ENCODE measurements at regions not wholly inside any gene's neighbourhood (a gene's known extent, or its start where the extent isn't known, plus 50 kb on each side); places are given as distances from the start of the nearest gene placed in this dataset.

GRCh38 chr5:144742361-144742760, 571.7 kb downstream of the KCTD16 start:
- ATAC-seq = no peak
- TF ChIP-seq CSDC2 (CRISPR knock-in tag; IDR thresholded peaks at IDR 0.05) = no peak
- TF ChIP-seq ZC3H10 (CRISPR knock-in tag; IDR thresholded peaks at IDR 0.05) = no peak

- TF ChIP-seq ISL1 (CRISPR knock-in tag; IDR thresholded peaks at IDR 0.05) (no peak), ZNF8 (CRISPR knock-in tag; IDR thresholded peaks at IDR 0.05) (no peak), POU6F1 (CRISPR knock-in tag; IDR thresholded peaks at IDR 0.05; ENCODE audit: borderline replicate concordance, low read depth) (no peak), ZFP30 (CRISPR knock-in tag; IDR thresholded peaks at IDR 0.05) (no peak)
- no peak for ATAC-seq
Observed at GRCh38 chr5:144731786-144732185, 561.1 kb downstream of the KCTD16 start.

- TF ChIP-seq ZFP30 (CRISPR knock-in tag; IDR thresholded peaks at IDR 0.05) (no peak), ZFP3 (CRISPR knock-in tag; IDR thresholded peaks at IDR 0.05) (no peak), ARNTL (CRISPR knock-in tag; IDR thresholded peaks at IDR 0.05; ENCODE audit: borderline replicate concordance, low read depth) (no peak), ESRRG (CRISPR knock-in tag; IDR thresholded peaks at IDR 0.05) (no peak)
- ATAC-seq = no peak
Observed at GRCh38 chr5:144712090-144712489, 541.4 kb downstream of the KCTD16 start.

GRCh38 chr5:144711172-144711571, 540.5 kb downstream of the KCTD16 start:
- TF ChIP-seq POU6F1 (CRISPR knock-in tag; IDR thresholded peaks at IDR 0.05; ENCODE audit: borderline replicate concordance, low read depth) (no peak), TSHZ2 (CRISPR knock-in tag; IDR thresholded peaks at IDR 0.05) (no peak), OSR1 (CRISPR knock-in tag; IDR thresholded peaks at IDR 0.05) (no peak), PATZ1 (CRISPR knock-in tag; IDR thresholded peaks at IDR 0.05; ENCODE audit: borderline replicate concordance) (no peak), ZC3H10 (CRISPR knock-in tag; IDR thresholded peaks at IDR 0.05) (no peak), GLIS3 (CRISPR knock-in tag; IDR thresholded peaks at IDR 0.05) (no peak), TCF4 (CRISPR knock-in tag; IDR thresholded peaks at IDR 0.05; ENCODE audit: borderline replicate concordance) (no peak), ISL1 (CRISPR knock-in tag; IDR thresholded peaks at IDR 0.05) (no peak)
- ATAC-seq = no peak

GRCh38 chr5:144710637-144711036, 540.0 kb downstream of the KCTD16 start:
- TF ChIP-seq ZFP3 (CRISPR knock-in tag; IDR thresholded peaks at IDR 0.05) (no peak), ZNF70 (CRISPR knock-in tag; IDR thresholded peaks at IDR 0.05) (no peak), POU6F1 (CRISPR knock-in tag; IDR thresholded peaks at IDR 0.05; ENCODE audit: borderline replicate concordance, low read depth) (no peak), TCF4 (CRISPR knock-in tag; IDR thresholded peaks at IDR 0.05; ENCODE audit: borderline replicate concordance) (no peak), CREB5 (CRISPR knock-in tag; IDR thresholded peaks at IDR 0.05; ENCODE audit: low read depth) (no peak), ISL1 (CRISPR knock-in tag; IDR thresholded peaks at IDR 0.05) (no peak), TSHZ2 (CRISPR knock-in tag; IDR thresholded peaks at IDR 0.05) (no peak), ZNF565 (CRISPR knock-in tag; conservative IDR thresholded peaks at IDR 0.05; ENCODE audit: low read depth) (no peak), GLIS3 (CRISPR knock-in tag; IDR thresholded peaks at IDR 0.05) (no peak), ZNF8 (CRISPR knock-in tag; IDR thresholded peaks at IDR 0.05) (no peak), ESRRG (CRISPR knock-in tag; IDR thresholded peaks at IDR 0.05) (no peak), OSR1 (CRISPR knock-in tag; IDR thresholded peaks at IDR 0.05) (no peak), PPARA (CRISPR knock-in tag; IDR thresholded peaks at IDR 0.05; ENCODE audit: borderline replicate concordance) (no peak), CSDC2 (CRISPR knock-in tag; IDR thresholded peaks at IDR 0.05) (no peak)
- ATAC-seq = no peak
